ENCODE measurements at regions not wholly inside any gene's neighbourhood (a gene's known extent, or its start where the extent isn't known, plus 50 kb on each side); places are given as distances from the start of the nearest gene placed in this dataset.

GRCh38 chr13:22050951-22051563, 380.2 kb downstream of the FGF9 start:
- TF ChIP-seq CTCF (IDR thresholded peaks at IDR 0.05) (no peak), POLR2A (IDR thresholded peaks at IDR 0.05) (no peak)
- 73 to 75% methylated on average over 6 of the region's 6 CpGs for WGBS, 2 donors
- no peak overlapping the region for H3K4me3 ChIP-seq (ENCODE audit: low read depth, poor library complexity, severe bottlenecking)
- intact Hi-C loops (cut with DNase I; ENCODE audit: low total_unique reads), result no loop called here
- DNase-seq (ENCODE audit: low spot score in 2 of 2), result no peak

GRCh38 chr13:22053053-22053452, 382.2 kb downstream of the FGF9 start:
- 74 to 95% methylated on average over 3 of the region's 3 CpGs for WGBS, 2 donors
- no peak for TF ChIP-seq POLR2A (IDR thresholded peaks at IDR 0.05)
- no peak for TF ChIP-seq CTCF (IDR thresholded peaks at IDR 0.05)

GRCh38 chr13:22055259-22055658, 384.4 kb downstream of the FGF9 start:
- no peak overlapping the region for H3K4me3 ChIP-seq (ENCODE audit: low read depth, poor library complexity, severe bottlenecking)
- 59 to 62% methylated on average over 5 of the region's 5 CpGs for WGBS, 2 donors

More at GRCh38 chr13:22053053-22053452, 382.2 kb downstream of the FGF9 start:
- no peak for DNase-seq (ENCODE audit: low spot score in 2 of 2)
- intact Hi-C loops (cut with DNase I; ENCODE audit: low total_unique reads), result no loop called here
- H3K4me3 ChIP-seq (ENCODE audit: low read depth, poor library complexity, severe bottlenecking), result no peak overlapping the region

GRCh38 chr13:22060187-22060586, 389.3 kb downstream of the FGF9 start:
- 67 to 69% methylated on average over 6 of the region's 6 CpGs for WGBS, 2 donors
- DNase-seq (ENCODE audit: low spot score in 2 of 2), result no peak
- intact Hi-C loops (cut with DNase I; ENCODE audit: low total_unique reads), result no loop called here
- H3K4me3 ChIP-seq (ENCODE audit: low read depth, poor library complexity, severe bottlenecking), result no peak overlapping the region
- TF ChIP-seq CTCF (IDR thresholded peaks at IDR 0.05) (no peak), POLR2A (IDR thresholded peaks at IDR 0.05) (no peak)

More at GRCh38 chr13:22055259-22055658, 384.4 kb downstream of the FGF9 start:
- TF ChIP-seq CTCF (IDR thresholded peaks at IDR 0.05) (no peak), POLR2A (IDR thresholded peaks at IDR 0.05) (no peak)
- intact Hi-C loops (cut with DNase I; ENCODE audit: low total_unique reads), result no loop called here
- DNase-seq (ENCODE audit: low spot score in 2 of 2), result no peak

GRCh38 chr13:22061371-22061805, 390.5 kb downstream of the FGF9 start:
- no peak overlapping the region for H3K4me3 ChIP-seq (ENCODE audit: low read depth, poor library complexity, severe bottlenecking)
- no peak for DNase-seq (ENCODE audit: low spot score in 2 of 2)
- intact Hi-C loops (cut with DNase I; ENCODE audit: low total_unique reads), result no loop called here
- TF ChIP-seq CTCF (IDR thresholded peaks at IDR 0.05), result no peak
- TF ChIP-seq POLR2A (IDR thresholded peaks at IDR 0.05), result no peak
- 60 to 69% methylated on average over 8 of the region's 8 CpGs for WGBS, 2 donors

All from lower leg skin (tissue), 4 donors.